Activated CD4-positive, alpha-beta T cell treated with anti-CD3 and anti-CD28 coated beads, Interleukin-2, amount 50 U/mL, for 16 hours (primary cell): ENCODE measurements at regions not wholly inside any gene's neighbourhood (a gene's known extent, or its start where the extent isn't known, plus 50 kb on each side); places are given as distances from the start of the nearest gene placed in this dataset.
"Not testable (repeated sequence)": the region's sequence is repeated elsewhere in the genome, so short reads cannot be mapped to it uniquely, and the experiment has no call there.

Experiments used
- DNase-seq: peaks from one replicate; pipeline ENCODE4 v3.0.0-alpha.2; 2020

GRCh38 chr6:140205795-140206593 lies 831.5 kb upstream of the CITED2 start:
- no peak for DNase-seq

DNA sequence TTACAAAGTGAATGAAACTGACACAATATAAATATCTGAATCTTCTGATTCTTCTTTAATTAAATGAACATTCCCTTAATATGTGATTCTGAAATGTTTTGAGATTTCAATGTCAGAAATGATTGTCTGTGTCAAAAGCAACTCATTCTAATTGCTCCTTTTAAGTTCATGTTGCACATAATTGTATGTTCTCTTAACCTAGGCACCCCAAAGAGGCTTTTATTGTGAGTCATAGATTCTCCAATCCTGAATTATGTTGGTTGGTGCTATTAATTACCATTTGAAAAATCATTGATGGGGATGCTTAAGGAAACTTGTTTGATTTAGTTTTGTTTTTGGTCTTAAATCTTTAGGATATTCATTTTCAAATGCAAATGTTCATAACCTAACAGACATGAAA lies 829.7 kb upstream of the CITED2 start:
- no peak for DNase-seq

DNA sequence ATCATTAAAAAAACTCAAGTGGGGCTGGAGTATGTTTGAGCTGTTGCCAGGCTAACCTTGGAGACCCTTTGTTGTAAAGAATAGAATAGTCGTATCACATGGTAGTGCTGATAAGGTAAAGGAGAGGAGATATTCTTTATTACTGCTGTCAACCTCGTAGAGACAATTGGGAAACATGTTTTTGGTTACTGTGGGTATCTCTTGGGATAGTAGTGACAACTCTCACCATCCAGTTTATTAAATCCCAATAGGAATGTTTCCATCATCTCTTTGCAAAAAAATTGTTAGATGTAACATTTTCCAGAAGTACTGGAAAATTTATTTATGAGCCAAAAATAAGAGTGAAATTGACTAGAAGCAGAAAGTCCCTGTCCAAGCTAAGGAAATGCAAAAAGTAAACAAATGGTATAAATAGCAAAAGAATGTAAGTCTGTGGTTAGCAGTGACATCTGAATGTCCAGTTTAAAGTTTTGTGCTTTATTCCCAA lies 829.3 kb upstream of the CITED2 start:
- no peak for DNase-seq

GRCh38 chr6:140202964-140203515 lies 828.6 kb upstream of the CITED2 start:
- no peak for DNase-seq

GRCh38 chr6:140201787-140202458 lies 827.5 kb upstream of the CITED2 start:
- DNase-seq = no peak

- no peak for DNase-seq
Observed at GRCh38 chr6:140193269-140193668, 818.8 kb upstream of the CITED2 start.

DNA sequence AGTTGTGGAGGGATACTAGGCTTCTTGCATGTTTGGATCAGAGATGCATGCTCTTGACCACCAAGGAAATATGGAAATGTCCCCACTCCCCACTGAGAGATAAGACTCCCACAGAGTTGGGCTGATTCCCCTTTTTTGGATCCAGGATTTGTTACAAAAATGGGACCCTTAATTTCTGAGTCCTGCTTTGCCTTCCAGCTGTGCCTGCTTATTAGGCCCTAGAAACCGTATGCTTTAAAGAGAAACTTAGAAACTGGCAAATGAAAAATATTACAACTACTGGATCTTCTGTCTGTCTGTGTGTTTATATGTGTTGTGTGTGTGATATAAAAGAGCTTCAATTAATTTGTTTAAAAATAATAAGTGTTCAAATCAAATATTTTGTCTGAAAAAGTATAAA lies 817.6 kb upstream of the CITED2 start:
- no peak for DNase-seq

DNA sequence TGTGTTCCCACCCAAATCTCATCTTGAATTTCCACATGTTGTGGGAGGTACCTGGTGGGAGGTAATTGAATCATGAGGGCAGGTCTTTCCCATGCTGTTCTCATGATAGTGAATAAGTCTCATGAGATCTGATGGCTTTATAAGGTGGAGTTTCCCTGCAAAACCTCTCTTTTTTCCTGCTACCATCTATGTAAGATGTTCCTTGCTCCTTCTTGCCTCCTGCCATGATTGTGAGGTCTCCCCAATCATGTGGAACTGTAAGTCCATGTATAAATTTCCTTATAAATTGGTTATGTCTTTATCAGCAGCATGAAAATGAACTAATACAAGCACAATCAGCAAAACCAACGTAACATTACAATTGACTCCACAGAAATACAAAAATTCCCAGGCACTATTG lies 814.8 kb upstream of the CITED2 start:
- not testable (repeated sequence) for DNase-seq

GRCh38 chr6:140185991-140186390 lies 811.5 kb upstream of the CITED2 start:
- no peak for DNase-seq

GRCh38 chr6:140183881-140184280 lies 809.4 kb upstream of the CITED2 start:
- no peak for DNase-seq

GRCh38 chr6:140182821-140183220 lies 808.4 kb upstream of the CITED2 start:
- no peak for DNase-seq

DNA sequence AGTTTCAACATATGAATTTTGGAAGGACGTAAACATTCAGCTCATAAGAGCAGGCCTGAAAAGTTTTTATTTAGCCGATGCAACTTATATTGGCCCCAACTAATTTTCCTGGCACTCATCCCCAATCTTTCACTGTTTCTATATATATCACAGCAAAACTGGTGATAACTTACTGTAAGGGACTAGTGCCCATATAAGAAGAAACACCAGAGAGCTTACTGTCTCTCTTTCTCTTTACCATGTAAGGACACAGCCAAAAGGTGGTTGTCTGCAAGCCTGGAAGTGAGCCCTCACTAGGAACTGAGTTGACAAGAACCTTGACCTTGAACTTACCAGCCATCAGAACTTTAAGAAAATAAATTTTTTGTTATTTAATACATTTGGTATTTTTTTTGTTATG lies 807.4 kb upstream of the CITED2 start:
- DNase-seq = no peak

DNA sequence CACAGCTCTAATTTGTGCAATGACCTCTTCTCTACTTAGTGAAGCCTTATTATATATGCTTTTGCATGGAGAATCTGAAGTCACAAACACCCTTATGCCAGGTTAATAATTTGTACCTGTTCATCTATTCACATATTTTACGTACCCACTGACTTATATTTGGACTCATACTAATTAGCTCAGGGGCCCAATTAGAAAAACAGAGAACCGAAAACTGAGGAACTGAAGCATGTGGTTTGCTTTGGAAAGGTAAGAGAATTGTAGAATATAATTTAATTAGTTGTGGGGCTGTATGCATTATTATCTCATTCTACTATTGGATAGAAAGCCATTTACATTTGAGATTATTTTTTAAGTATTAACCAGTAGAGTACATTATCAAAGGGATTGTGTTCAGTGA lies 805.9 kb upstream of the CITED2 start:
- DNase-seq = no peak

GRCh38 chr6:140178935-140179334 lies 804.5 kb upstream of the CITED2 start:
- no peak for DNase-seq

GRCh38 chr6:140178520-140178919 lies 804.1 kb upstream of the CITED2 start:
- DNase-seq = no peak

GRCh38 chr6:140176306-140176705 lies 801.9 kb upstream of the CITED2 start:
- no peak for DNase-seq

- DNase-seq = no peak
Observed at GRCh38 chr6:140175486-140175885, 801.0 kb upstream of the CITED2 start.

GRCh38 chr6:140174524-140174923 lies 800.1 kb upstream of the CITED2 start:
- DNase-seq = no peak

GRCh38 chr6:140168365-140168764 lies 793.9 kb upstream of the CITED2 start:
- DNase-seq = no peak

DNA sequence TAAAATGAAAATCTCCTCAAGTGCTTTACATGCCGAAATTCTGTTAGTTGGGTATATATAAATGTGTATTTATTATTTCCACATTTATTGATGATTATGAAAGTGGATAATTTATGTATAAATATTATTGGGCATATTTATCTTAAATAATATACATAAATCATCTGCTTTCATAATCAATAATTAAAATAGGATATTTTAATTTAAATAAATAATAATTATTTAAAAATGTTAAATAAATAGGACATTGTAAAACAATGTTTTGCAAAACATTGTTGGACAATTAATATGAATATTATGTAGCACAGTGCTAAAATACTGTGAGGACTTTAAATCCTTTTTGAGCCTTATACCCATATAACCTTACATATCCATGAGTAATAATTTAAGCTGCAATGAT lies 786.5 kb upstream of the CITED2 start:
- no peak for DNase-seq

DNA sequence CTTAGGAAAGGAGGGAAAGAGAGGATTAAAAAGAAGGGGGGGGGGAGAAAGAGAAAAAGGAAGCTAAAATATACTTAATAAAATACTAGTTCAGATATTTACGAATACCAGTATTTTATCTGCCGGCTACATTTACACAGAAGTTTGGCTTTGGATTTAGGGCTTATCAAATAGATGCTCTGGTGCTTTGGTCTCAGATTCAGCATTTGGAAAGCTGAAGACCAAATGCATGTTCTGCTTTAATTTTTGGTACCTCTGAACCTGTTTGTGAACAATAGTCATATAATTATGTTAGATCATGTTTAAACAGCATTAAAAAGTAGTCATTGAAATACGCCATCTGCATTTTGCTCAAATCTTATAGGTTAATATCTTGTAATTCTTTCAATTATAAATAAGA lies 786.0 kb upstream of the CITED2 start:
- no peak for DNase-seq

DNA sequence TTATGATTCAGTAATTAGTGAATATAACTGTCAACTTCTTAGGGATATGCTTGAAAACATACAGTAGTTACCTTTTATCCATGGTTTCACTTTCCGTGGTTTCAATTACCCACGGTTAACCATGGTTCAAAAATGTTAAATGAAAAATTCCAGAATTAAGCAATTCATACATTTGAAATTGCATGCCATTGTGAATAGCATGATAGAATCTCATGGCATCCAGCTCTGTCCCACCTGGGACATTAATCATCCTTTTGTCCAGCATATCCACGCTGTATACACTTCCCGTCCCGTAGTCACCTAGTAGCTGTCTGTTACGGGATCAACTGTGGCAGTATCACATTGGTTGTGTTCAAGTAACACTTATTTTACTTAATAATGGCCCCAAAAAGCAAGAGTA lies 781.7 kb upstream of the CITED2 start:
- DNase-seq = no peak

GRCh38 chr6:140155451-140156126 lies 781.1 kb upstream of the CITED2 start:
- DNase-seq = no peak

DNA sequence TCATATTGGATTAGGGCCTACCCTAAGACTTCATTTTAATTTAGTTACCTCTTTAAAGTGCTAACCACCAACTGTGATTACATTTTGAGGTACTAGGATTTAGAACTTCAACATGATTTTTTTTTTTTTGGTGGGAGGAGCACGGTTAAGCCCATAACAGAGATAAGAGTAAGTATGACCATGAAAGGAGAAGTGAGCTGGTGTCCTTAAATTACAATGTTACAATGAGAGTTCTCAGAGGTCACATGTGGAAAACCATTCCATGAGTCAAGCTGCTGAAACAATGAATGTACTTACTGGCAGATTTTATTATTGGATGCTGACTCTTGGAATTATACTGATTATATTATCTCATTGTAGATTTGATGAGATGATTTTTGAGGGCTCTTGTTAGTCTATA lies 779.3 kb upstream of the CITED2 start:
- DNase-seq = no peak
